SJCRH30 (cell line): ENCODE measurements at regions not wholly inside any gene's neighbourhood (a gene's known extent, or its start where the extent isn't known, plus 50 kb on each side); places are given as distances from the start of the nearest gene placed in this dataset.

Experiments used
- DNase-seq, 2 experiments: peaks; one replicate each; pipeline ENCODE4 v3.0.0-alpha.2; 2015 to 2020
- H3K27ac ChIP-seq: fragments of 250-450 bp; sonication (Bioruptor Pico); 2 replicates; pipeline ENCODE4 v1.5.1; 2020; ENCODE audit warnings: mild to moderate bottlenecking, moderate library complexity
- H3K27me3 ChIP-seq: fragments of 250-450 bp; sonication (Bioruptor Pico); 2 replicates; pipeline ENCODE4 v1.5.1; 2020; ENCODE audit warnings: mild to moderate bottlenecking, moderate library complexity
- H3K36me3 ChIP-seq: fragments of 250-450 bp; sonication (Bioruptor Pico); 2 replicates; pipeline ENCODE4 v1.5.1; 2020; ENCODE audit warnings: mild to moderate bottlenecking, moderate library complexity
- H3K4me1 ChIP-seq: fragments of 250-450 bp; sonication (Bioruptor Pico); 2 replicates; pipeline ENCODE4 v1.5.1; 2020; ENCODE audit warnings: mild to moderate bottlenecking, moderate library complexity
- H3K4me3 ChIP-seq: fragments of 250-450 bp; sonication (Bioruptor Pico); 2 replicates; pipeline ENCODE4 v1.5.1; 2020; ENCODE audit warnings: mild to moderate bottlenecking, moderate library complexity
- H3K9me3 ChIP-seq: fragments of 250-450 bp; sonication (Bioruptor Pico); replicated peaks from 2 replicates; pipeline ENCODE4 v1.5.1; 2020; ENCODE audit warnings: mild to moderate bottlenecking, moderate library complexity

DNA sequence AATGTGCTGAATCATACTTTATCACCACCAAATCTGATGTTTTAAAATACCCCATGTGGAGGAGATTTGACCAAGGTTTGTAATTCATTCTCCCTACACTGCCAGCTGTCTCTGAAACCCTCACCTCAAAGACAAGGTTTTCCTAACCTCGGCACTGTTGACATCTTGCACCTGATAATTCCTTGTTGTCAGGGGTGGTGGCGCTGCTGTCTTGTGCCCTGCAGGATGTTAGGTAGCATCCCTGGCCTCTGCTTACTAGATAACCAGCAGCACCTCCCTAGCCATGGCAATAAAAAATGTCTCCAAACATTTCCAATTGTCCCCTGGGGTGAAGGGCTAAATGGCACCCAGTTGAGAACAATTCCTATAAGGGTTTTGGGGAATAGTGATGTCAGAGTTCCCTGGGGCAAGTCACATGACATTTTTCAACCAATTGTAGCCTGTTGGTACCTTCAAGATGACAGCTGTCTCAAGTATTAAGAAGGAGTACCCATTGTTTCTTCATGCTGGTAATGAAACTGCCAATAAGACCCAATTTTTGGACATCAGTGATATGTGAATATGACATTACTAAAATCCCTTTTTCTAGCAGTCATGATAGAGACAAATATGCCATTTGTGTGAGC is 160.6 kb upstream of the PLCXD3 start:
- no peaks in the 10 kb centered on the region; the same call in 1 of the 2 replicates for H3K9me3 ChIP-seq
- H3K4me3 ChIP-seq = no peak overlapping the region
- H3K4me1 ChIP-seq = no peaks in the 10 kb centered on the region
- no peaks in the 10 kb centered on the region for H3K27me3 ChIP-seq
- no peak overlapping the region for H3K27ac ChIP-seq
- DNase-seq = no peak
- H3K36me3 ChIP-seq = no peaks in the 10 kb centered on the region

DNA sequence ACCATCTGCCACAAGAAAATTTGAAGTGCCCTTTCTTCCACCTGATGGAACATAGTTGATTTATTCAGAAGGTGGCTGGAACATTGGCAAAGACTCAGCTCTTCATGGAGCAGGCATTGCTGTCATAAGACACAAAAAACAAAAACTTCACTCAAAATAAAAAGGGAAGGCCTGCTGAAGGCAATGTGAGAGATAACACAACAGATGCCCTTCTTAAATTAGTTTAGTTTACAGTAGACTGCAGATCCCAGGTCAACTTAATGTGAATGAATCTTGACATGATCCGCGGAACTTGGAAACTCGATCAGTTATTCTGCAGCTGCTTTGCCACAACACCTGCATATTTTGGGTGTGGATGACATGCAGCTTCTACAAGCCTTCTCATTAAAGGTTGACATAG is 159.8 kb upstream of the PLCXD3 start:
- no peak overlapping the region for H3K4me3 ChIP-seq
- H3K9me3 ChIP-seq = no peaks in the 10 kb centered on the region; the same call in 1 of the 2 replicates
- H3K27ac ChIP-seq = no peak overlapping the region
- H3K4me1 ChIP-seq = no peaks in the 10 kb centered on the region
- no peaks in the 10 kb centered on the region for H3K27me3 ChIP-seq
- H3K36me3 ChIP-seq = no peaks in the 10 kb centered on the region
- no peak for DNase-seq

DNA sequence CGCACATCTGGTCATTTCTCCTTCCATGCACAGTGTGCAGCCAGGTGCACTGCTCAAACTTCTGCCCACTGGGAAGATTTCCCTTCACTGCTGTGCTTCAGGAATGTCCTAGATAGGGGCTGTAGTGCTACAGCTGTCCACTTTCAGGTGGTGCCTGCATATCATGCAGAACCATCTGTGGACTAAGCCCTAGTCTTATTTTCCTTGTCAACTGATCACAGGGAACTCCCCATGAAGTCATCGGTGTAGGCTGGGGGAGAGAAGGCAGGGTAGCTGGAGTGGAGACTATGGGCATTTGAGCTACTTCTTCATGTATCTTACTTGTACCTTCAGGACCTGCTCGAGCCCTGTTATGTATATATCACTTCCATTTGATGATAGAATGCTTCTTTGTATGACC is 150.9 kb upstream of the PLCXD3 start:
- Histone ChIP-seq H3K4me1 (no peaks in the 10 kb centered on the region), H3K4me3 (no peak overlapping the region), H3K27me3 (no peaks in the 10 kb centered on the region; the same call in 1 of the 2 replicates), H3K9me3 (no peaks in the 10 kb centered on the region), H3K36me3 (no peaks in the 10 kb centered on the region), H3K27ac (no peak overlapping the region)
- DNase-seq = no peak

DNA sequence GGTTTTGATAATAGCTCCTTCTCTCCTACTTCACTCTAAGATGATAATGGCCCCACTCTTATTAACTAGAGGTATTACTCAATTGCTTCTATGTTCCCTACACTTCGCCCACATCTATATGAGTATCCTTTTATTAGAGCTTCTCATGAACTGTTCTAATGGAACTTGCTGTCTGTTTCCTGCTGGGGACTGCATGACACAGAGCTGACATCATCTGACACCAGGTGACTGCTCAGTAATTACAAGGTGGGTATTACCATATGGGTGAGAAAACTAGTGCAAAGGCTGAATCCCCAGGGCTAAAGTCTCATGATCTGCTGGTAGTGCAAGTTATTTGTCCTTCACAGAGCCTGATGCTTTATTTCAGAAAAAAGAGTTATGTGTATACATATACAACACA is 146.2 kb upstream of the PLCXD3 start:
- Histone ChIP-seq H3K27ac (no peak overlapping the region), H3K4me3 (no peak overlapping the region), H3K4me1 (no peaks in the 10 kb centered on the region), H3K9me3 (no peaks in the 10 kb centered on the region), H3K36me3 (no peaks in the 10 kb centered on the region), H3K27me3 (no peaks in the 10 kb centered on the region; the same call in 1 of the 2 replicates)
- DNase-seq = no peak

DNA sequence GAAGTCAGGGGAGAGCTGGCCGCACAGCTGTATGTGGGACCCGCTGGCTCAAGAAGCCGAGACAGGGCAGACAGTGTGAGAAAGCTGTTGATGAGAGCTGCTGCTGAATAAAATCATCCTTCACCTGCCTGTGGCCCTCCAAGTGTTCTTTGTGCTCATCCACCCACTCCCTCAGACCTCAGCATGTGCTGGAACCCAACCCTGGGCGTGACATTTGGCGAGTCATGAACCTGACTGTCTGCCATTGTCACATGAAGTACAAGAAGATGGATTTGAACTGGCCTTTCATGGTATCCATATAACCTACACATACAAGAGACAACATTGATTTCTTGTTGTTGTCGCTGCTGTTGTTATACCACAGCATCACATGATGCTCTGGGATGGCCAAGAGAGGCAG is 139.7 kb upstream of the PLCXD3 start:
- no peak for DNase-seq
- Histone ChIP-seq H3K27me3 (no peaks in the 10 kb centered on the region; the same call in 1 of the 2 replicates), H3K27ac (no peak overlapping the region), H3K4me3 (no peak overlapping the region), H3K9me3 (no peaks in the 10 kb centered on the region), H3K4me1 (no peaks in the 10 kb centered on the region), H3K36me3 (no peaks in the 10 kb centered on the region)

DNA sequence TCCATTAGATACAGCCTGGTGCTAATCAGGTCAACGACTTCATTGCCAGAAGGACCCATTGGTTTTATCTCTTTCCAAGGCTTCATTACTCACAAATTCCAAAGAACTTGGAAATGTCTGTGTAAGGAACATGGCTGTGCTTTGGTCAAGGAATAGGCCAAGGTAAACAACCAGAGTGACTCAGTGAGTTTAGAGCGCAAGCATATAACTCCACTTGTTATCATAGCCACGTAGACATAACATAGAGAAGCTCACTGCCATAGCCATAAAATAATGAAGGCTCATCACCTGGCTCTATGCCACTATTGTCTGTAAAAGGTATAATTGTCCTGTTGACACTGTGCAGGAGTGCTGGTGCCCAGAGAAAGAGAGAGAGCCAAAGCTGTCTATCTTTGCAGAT is 139.3 kb upstream of the PLCXD3 start:
- H3K27me3 ChIP-seq = no peaks in the 10 kb centered on the region; the same call in 1 of the 2 replicates
- no peak overlapping the region for H3K27ac ChIP-seq
- no peak overlapping the region for H3K4me3 ChIP-seq
- no peaks in the 10 kb centered on the region for H3K36me3 ChIP-seq
- no peaks in the 10 kb centered on the region for H3K4me1 ChIP-seq
- no peaks in the 10 kb centered on the region for H3K9me3 ChIP-seq
- no peak for DNase-seq

DNA sequence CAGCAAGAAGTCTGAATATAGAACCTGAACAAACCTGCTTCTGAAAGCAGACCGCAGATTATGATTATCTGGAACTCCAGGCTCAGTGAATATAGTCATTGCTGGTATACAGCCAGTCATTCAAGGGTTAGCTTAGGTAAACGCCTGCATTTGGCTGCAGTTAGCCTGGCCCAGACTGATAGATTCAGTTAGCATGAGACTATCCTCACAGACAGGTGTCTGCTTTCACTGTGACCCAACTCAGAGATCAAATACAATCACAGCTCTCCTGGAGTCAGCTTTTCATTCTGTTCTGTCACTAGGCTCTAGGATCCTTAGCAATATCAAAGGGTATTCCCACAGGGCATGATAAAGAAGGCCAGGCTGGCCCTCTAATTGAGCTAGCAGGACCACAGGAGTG is 138.6 kb upstream of the PLCXD3 start:
- no peak overlapping the region for H3K4me3 ChIP-seq
- H3K36me3 ChIP-seq = no peaks in the 10 kb centered on the region
- no peak for DNase-seq
- no peaks in the 10 kb centered on the region for H3K9me3 ChIP-seq
- H3K4me1 ChIP-seq = no peaks in the 10 kb centered on the region
- no peaks in the 10 kb centered on the region; the same call in 1 of the 2 replicates for H3K27me3 ChIP-seq
- H3K27ac ChIP-seq = no peak overlapping the region

GRCh38 chr5:41641621-41642020 is 131.2 kb upstream of the PLCXD3 start:
- Histone ChIP-seq H3K9me3 (no peaks in the 10 kb centered on the region), H3K36me3 (no peaks in the 10 kb centered on the region), H3K4me3 (no peak overlapping the region), H3K27ac (no peak overlapping the region), H3K4me1 (no peaks in the 10 kb centered on the region), H3K27me3 (no peaks in the 10 kb centered on the region)
- DNase-seq = peak in 1 of 2 experiments; percentile 16

DNA sequence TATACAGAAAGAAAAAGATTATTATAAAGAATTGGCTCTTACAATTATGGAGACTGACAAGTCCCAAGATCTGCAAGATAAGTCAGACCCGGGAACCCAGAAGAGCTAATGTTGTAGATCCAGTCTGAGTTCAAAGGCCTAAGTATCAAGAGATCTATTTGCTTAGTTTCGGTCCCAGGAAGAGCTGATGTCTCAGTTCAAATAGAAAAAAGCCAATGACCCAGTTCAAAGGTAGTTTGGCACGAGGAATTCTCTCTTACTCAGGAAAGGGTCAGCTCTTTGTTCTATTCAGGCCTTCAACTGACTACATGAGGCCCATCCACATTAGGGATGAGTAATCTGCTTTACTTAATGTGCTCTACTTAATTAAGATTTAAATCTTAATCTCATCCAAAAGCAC is 128.3 kb upstream of the PLCXD3 start:
- Histone ChIP-seq H3K9me3 (no peaks in the 10 kb centered on the region), H3K27ac (no peak overlapping the region), H3K27me3 (no peaks in the 10 kb centered on the region), H3K4me3 (no peak overlapping the region), H3K36me3 (no peaks in the 10 kb centered on the region), H3K4me1 (no peaks in the 10 kb centered on the region)
- no peak for DNase-seq

GRCh38 chr5:41637869-41638268 is 127.5 kb upstream of the PLCXD3 start:
- no peaks in the 10 kb centered on the region for H3K36me3 ChIP-seq
- no peaks in the 10 kb centered on the region for H3K4me1 ChIP-seq
- H3K4me3 ChIP-seq = no peak overlapping the region
- no peaks in the 10 kb centered on the region for H3K9me3 ChIP-seq
- H3K27me3 ChIP-seq = no peaks in the 10 kb centered on the region
- DNase-seq = peak in 1 of 2 experiments; percentile 38
- H3K27ac ChIP-seq = no peak overlapping the region

DNA sequence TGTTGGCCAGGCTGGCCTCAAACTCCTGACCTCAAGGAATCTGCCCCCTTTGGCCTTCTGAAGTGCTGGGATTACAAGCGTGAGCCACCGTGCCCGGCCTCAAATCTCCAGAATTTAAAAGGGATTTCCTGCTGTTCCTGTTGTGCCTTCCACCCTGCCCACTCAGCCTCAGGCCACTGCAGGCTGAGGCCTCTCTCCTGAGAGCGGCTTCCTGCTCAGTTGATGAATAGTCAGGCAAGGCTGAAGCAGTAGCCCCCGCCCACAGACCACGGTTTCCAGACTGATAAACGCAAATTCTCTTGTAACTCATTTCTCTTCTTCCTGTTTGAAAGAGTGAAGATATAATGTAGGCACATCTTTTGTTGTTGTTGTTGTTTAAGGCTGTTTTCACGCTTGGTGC is 127.0 kb upstream of the PLCXD3 start:
- peak; percentile 12 to 48 for DNase-seq
- H3K4me3 ChIP-seq = no peak overlapping the region
- H3K9me3 ChIP-seq = no peaks in the 10 kb centered on the region
- H3K4me1 ChIP-seq = no peaks in the 10 kb centered on the region
- no peaks in the 10 kb centered on the region for H3K27me3 ChIP-seq
- H3K36me3 ChIP-seq = no peaks in the 10 kb centered on the region
- H3K27ac ChIP-seq = no peak overlapping the region

GRCh38 chr5:41636605-41637004 is 126.2 kb upstream of the PLCXD3 start:
- no peaks in the 10 kb centered on the region for H3K36me3 ChIP-seq
- H3K27ac ChIP-seq = no peak overlapping the region
- DNase-seq = peak; percentile 11 to 52
- H3K9me3 ChIP-seq = no peaks in the 10 kb centered on the region
- H3K4me1 ChIP-seq = no peaks in the 10 kb centered on the region
- no peaks in the 10 kb centered on the region for H3K27me3 ChIP-seq
- no peak overlapping the region for H3K4me3 ChIP-seq

DNA sequence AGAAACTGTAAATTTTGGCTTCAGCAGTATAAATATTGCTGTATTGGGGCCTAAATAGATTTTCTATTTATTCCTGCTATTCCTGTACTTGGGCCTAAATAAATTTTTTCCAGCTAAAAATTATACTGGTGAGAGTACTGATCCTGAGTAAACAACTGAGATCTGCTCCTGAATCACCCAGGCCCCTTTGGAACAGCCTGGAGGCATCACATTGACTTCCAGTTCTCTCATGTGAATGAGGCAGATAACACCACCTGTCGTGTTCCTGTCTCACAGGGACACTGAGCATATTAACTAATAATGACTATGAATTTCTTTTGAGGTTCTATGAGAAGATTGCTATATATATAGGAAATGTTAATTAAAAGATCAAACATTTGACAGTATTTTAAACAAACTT is 119.5 kb upstream of the PLCXD3 start:
- Histone ChIP-seq H3K4me1 (no peaks in the 10 kb centered on the region), H3K27me3 (no peaks in the 10 kb centered on the region), H3K36me3 (no peaks in the 10 kb centered on the region), H3K27ac (no peak overlapping the region), H3K4me3 (no peak overlapping the region), H3K9me3 (no peaks in the 10 kb centered on the region)
- DNase-seq = peak; percentile 13 to 40

- no peak overlapping the region for H3K27ac ChIP-seq
- H3K27me3 ChIP-seq = no peaks in the 10 kb centered on the region
- H3K4me3 ChIP-seq = no peak overlapping the region
- H3K36me3 ChIP-seq = no peaks in the 10 kb centered on the region
- no peaks in the 10 kb centered on the region for H3K9me3 ChIP-seq
- H3K4me1 ChIP-seq = no peaks in the 10 kb centered on the region
- DNase-seq = no peak
Measured at GRCh38 chr5:41625571-41625970, 115.2 kb upstream of the PLCXD3 start.

DNA sequence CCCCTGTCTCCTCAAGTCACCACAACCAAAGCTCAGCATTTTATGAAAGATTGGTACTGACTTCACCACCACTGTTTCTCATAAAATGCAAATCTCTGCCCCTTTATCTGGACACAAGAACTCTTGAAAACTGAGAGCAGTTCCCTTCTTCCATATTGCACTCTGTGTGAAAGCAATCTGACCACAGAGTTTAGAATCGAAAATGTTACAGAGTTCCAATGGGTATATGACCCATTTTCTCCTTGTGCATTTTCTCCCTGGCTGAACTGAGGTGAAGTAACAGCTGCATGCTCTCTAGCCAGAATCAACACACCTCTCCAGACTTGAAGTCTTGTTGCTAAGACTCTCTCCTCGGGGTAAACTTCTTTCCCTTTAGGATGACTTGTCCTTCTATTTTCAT is 111.0 kb upstream of the PLCXD3 start:
- H3K27me3 ChIP-seq = no peaks in the 10 kb centered on the region
- H3K4me3 ChIP-seq = no peak overlapping the region
- no peaks in the 10 kb centered on the region for H3K36me3 ChIP-seq
- no peaks in the 10 kb centered on the region for H3K9me3 ChIP-seq
- H3K4me1 ChIP-seq = no peaks in the 10 kb centered on the region
- DNase-seq = no peak
- no peak overlapping the region for H3K27ac ChIP-seq

DNA sequence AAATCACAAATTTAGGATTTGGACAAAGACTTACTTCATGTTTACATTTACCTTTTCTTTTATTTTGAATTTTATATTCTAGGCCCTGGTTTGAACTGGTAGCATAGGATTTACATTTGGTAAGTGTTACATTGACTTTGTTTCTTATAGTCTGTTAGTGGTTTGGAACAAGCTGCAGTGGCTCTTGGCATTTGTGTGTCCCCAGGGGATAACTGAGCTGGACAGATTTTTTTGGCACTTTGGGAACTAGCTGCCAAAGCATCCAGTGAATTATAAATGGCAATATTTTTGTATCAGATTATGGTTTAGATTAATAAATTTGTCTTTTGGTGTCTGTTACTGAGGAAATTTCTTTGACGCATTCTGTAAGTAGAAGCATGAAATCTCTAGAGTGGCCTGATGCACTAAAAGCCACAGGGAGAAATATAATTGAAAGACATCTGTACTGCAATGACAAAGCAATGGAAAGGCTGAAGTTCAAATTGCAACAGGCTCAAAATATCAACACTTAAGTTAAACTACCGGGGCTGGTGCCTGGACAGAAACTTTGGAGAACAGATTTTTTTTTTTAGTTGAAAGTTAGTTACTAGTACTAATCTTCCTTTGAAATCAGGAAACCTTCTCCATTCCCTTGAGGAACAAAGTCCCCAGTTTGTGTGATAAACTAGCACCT is 107.6 kb upstream of the PLCXD3 start:
- Histone ChIP-seq H3K36me3 (no peaks in the 10 kb centered on the region), H3K4me3 (no peak overlapping the region), H3K27ac (no peak overlapping the region), H3K9me3 (no peaks in the 10 kb centered on the region), H3K27me3 (no peaks in the 10 kb centered on the region), H3K4me1 (no peaks in the 10 kb centered on the region)
- no peak for DNase-seq
